IPS DF 19.7 (cell line): ENCODE measurements at regions not wholly inside any gene's neighbourhood (a gene's known extent, or its start where the extent isn't known, plus 50 kb on each side); places are given as distances from the start of the nearest gene placed in this dataset.

Experiments
- DNase-seq: peaks from one replicate; pipeline ENCODE4 v3.0.0-alpha.2; 2013; ENCODE audit warnings: low read depth, low spot score

- no peak for DNase-seq
Observed at GRCh38 chr2:157149270-157149669, 108.2 kb upstream of the GALNT5 start.

- DNase-seq = no peak
Observed at GRCh38 chr2:157150747-157151146, 106.8 kb upstream of the GALNT5 start.

- no peak for DNase-seq
Observed at GRCh38 chr2:157152362-157152761, 105.1 kb upstream of the GALNT5 start.

GRCh38 chr2:157155992-157156391 is 101.5 kb upstream of the GALNT5 start:
- no peak for DNase-seq

GRCh38 chr2:157158111-157158510 is 99.4 kb upstream of the GALNT5 start:
- DNase-seq = no peak

- no peak for DNase-seq
Observed at GRCh38 chr2:157159221-157159934, 98.1 kb upstream of the GALNT5 start.

- no peak for DNase-seq
Observed at GRCh38 chr2:157160111-157160510, 97.4 kb upstream of the GALNT5 start.

GRCh38 chr2:157164370-157164769 is 93.1 kb upstream of the GALNT5 start:
- no peak for DNase-seq

GRCh38 chr2:157164891-157165290 is 92.6 kb upstream of the GALNT5 start:
- DNase-seq = no peak

GRCh38 chr2:157168501-157168900 is 89.0 kb upstream of the GALNT5 start:
- DNase-seq = no peak

GRCh38 chr2:157169889-157170288 is 87.6 kb upstream of the GALNT5 start:
- no peak for DNase-seq

GRCh38 chr2:157170299-157170698 is 87.2 kb upstream of the GALNT5 start:
- no peak for DNase-seq

GRCh38 chr2:157172239-157172638 is 85.3 kb upstream of the GALNT5 start:
- DNase-seq = no peak

GRCh38 chr2:157172866-157173578 is 84.5 kb upstream of the GALNT5 start:
- no peak for DNase-seq

- no peak for DNase-seq
Observed at GRCh38 chr2:157173740-157174184, 83.7 kb upstream of the GALNT5 start.

- DNase-seq = no peak
Observed at GRCh38 chr2:157174321-157174720, 83.2 kb upstream of the GALNT5 start.

- DNase-seq = no peak
Observed at GRCh38 chr2:157176602-157177001, 80.9 kb upstream of the GALNT5 start.

- no peak for DNase-seq
Observed at GRCh38 chr2:157178874-157179273, 78.6 kb upstream of the GALNT5 start.

GRCh38 chr2:157179324-157180105 is 78.0 kb upstream of the GALNT5 start:
- no peak for DNase-seq

GRCh38 chr2:157180359-157180758 is 77.1 kb upstream of the GALNT5 start:
- DNase-seq = no peak

GRCh38 chr2:157181234-157181633 is 76.3 kb upstream of the GALNT5 start:
- DNase-seq = no peak

- DNase-seq = no peak
Observed at GRCh38 chr2:157182204-157182709, 75.2 kb upstream of the GALNT5 start.
